ENCODE measurements at regions not wholly inside any gene's neighbourhood (a gene's known extent, or its start where the extent isn't known, plus 50 kb on each side); places are given as distances from the start of the nearest gene placed in this dataset.
"Not testable (repeated sequence)": the region's sequence is repeated elsewhere in the genome, so short reads cannot be mapped to it uniquely, and the experiment has no call there.

DNA sequence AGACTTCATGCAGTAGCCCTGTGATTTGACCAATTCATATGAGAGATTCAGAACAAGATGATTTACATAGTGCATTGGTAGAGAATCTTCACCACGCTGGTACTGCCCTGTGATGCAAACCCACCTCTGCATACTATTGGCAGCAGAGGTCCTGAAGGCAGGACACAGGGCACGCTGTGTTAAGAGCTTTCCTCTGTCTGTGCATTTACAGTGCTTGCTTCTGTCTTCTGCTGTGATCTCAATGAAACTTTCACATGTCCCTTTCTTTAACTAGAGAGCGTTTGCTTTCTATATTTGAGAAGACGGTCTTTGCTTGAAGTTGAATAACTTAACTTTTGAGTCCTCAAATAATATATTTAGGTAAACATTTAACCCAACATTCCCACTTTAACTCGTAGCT lies 219.0 kb upstream of the SPRY2 start:
- in situ Hi-C loops (cut with MboI; ENCODE audit: low sequenced_read_pairs): no loop called here

GRCh38 chr13:80558074-80558473 lies 217.1 kb upstream of the SPRY2 start:
- in situ Hi-C loops (cut with MboI; ENCODE audit: low sequenced_read_pairs): no loop called here

DNA sequence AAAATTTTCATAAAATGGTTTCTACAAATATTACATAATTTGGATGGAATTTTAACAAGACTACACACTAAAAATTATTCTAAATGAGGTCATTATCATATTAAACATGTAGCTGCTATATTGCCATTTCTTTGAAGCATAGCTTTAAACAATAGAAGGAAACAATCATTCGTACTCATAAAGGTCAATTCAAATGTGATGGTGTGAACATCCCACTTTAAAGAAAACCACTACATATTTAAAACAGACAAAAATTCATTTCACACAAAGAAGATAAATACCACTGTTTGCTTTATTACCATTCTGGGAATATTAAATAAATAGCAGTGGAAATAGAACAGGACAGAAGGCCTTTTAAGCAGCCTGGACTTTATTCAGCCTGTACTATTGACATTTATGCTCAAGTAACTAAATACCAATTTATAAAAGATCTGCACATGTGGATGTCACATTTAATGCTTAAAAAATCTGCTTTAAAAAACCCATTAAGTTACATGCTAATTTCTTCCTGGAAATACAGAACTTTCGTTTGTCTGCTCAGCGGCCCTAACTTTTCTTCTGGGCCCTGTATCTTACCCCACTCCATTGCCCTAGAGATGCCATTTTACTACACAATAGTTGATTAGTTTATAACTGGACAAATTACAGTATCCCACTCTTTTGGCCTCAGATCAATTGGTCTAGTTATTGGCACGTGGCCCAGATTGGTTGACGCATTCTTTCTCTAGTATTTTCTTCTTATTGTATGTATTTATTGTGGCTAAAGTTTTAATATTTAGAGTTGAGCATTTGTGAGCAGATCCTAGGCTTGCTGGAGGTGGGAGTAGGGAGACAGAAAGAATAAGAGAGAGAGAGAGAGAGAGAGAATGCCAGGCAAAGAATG lies 215.1 kb upstream of the SPRY2 start:
- in situ Hi-C loops (cut with MboI; ENCODE audit: low sequenced_read_pairs): no loop called here

DNA sequence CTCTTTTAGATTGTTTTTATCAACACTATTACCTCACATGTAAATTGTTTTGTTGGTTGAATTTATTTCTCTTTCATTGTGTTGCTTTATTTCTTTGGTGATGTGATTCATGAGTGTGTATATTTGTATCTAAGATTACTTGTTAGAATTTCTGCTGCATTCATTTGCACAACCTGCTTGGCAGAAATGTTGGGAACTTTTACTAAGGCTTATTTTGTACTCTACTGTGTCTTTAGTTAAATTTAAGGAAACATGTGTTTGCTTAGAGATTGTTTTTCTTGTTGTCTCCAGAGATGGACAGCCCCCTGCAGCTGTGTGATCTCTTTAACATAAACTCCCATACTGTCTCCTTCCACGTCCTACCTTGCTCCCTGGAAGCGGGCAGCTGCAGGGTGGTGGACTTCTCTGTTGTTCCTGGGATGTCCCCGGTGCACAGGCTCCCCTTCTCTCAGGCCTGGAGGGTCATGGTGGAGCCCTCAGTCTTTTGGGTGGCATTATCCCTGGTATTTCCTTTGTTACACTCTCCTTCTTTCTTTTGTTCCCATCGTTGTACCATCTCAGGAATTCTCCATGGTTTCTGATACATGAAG lies 212.0 kb upstream of the SPRY2 start:
- in situ Hi-C loops (cut with MboI; ENCODE audit: low sequenced_read_pairs): no loop called here

GRCh38 chr13:80551650-80552497 lies 210.9 kb upstream of the SPRY2 start:
- in situ Hi-C loops (cut with MboI; ENCODE audit: low sequenced_read_pairs): no loop called here

- in situ Hi-C loops (cut with MboI; ENCODE audit: low sequenced_read_pairs): no loop called here
Observed at GRCh38 chr13:80550971-80551441, 210.1 kb upstream of the SPRY2 start.

- in situ Hi-C loops (cut with MboI; ENCODE audit: low sequenced_read_pairs): no loop called here
Observed at GRCh38 chr13:80548915-80549314, 208.0 kb upstream of the SPRY2 start.

DNA sequence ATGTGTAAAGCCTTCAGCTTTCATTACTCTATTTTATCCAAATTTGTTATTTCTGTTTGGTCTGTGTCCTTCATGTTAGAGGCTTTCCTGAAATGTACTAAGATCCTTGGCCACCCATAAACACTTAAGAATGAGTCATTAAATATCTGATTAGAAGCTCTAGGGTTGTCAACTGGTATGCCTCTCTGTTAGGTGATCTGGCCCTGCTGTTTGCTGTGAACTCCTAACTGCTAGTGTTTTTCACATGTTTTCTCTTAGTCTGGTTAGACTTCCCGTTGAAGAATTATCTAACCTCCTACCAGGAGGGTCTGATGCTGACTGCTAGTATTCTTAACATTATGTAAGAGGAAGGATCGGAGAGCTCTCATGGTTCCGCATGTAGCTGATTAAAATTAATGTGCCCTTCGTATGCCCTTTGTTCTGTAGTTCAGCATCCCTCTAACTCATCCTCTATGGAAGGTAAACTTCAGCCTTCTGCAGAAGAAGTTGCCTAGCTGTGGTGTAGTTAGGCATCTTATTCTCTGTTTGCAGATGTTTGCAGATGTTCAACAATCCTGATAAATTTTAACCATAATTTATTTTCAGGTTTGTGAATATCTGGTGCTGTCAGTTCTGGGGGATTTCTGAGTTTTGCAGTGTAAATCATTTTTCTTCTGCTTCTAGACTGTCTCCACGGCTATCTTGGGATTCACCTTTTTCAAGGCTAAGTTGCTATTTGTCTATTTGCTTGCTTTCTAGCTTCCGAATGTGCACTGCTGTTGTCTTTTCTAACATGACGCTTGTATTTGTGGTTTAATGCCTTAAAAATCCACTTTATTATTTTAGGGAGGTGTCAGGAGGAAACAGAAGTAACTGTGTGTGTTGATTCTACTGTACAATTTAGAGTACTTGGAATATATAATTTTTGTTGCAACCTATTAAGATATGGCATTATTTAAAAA lies 207.2 kb upstream of the SPRY2 start:
- in situ Hi-C loops (cut with MboI; ENCODE audit: low sequenced_read_pairs): no loop called here

DNA sequence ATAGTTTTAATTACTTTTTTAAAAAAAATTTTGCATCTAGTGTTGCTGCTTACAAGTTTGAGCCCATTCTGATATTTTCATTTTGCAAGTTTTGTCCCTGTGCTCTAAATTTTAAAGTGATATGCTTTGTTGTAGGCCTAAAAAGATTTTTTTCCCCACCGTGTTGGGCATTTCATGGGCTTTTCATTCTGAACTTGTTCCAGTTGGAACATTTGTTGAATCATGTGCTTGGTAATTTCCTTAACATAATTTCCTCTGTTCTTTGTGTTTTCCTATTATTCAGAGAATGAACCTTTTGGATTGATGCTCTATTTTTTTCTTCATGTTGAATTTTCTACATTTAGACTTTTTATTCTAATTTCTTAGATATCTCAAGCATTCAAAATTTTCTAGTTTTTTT lies 206.4 kb upstream of the SPRY2 start:
- in situ Hi-C loops (cut with MboI; ENCODE audit: low sequenced_read_pairs): no loop called here

DNA sequence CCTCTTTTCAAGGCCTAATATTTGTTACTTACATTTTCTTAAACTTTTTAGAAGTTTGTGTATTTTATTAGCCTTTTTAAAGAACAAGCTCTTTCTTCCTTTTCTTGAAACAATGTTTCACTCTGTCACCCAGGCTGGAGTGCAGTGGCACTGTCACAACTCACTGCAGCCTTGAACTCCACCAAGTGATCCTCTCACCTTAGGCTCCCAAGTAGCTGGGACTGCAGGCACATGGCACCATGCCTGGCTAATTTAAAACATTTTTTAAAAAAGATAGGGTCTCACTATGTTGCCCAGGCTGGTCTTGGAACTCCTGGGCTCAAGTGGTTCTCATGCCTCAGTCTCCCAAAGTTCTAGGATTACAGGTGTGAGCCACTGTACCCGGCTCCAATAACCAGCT lies 192.2 kb upstream of the SPRY2 start:
- in situ Hi-C loops (cut with MboI; ENCODE audit: low sequenced_read_pairs): no loop called here

DNA sequence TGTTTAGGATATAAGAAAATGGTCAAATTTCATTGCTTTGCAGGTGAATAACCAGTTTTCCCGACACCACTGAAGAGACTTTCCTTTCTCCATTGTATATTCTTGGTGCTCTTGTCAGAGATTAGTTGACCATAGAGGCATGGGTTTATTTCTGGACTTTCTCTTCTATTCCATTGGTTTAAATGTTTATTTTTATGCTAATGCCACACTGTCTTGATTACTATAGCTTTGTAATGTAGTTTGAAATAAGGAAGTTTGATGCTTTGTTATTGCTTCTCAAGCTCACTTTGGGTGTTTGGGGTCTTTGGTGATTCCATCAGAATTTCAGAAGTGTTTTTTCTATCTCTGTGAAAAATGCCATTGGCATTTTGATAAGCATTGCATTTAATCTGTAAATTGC lies 190.0 kb upstream of the SPRY2 start:
- in situ Hi-C loops (cut with MboI; ENCODE audit: low sequenced_read_pairs): no loop called here

- in situ Hi-C loops (cut with MboI; ENCODE audit: low sequenced_read_pairs): no loop called here
Observed at GRCh38 chr13:80530191-80530590, 189.3 kb upstream of the SPRY2 start.

DNA sequence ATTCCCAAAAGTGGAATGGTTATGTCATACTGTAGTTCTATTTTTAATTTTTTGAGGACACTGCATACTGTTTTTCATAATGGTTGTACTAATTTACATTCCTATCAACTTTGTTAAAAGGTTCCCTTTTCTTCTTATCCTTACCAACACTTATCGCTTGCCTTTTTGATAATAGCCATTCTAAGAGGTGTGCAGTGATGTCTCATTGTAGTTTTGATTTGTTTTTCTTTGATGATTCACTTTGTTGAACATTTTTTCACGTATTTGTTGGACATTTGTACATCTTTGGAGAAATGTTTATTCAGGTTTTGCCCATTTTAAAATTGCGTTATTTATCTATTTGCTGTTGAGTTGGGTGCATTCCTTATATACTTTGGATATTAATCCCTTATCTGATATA lies 188.8 kb upstream of the SPRY2 start:
- in situ Hi-C loops (cut with MboI; ENCODE audit: low sequenced_read_pairs): no loop called here

GRCh38 chr13:80528733-80529132 lies 187.8 kb upstream of the SPRY2 start:
- in situ Hi-C loops (cut with MboI; ENCODE audit: low sequenced_read_pairs): no loop called here

DNA sequence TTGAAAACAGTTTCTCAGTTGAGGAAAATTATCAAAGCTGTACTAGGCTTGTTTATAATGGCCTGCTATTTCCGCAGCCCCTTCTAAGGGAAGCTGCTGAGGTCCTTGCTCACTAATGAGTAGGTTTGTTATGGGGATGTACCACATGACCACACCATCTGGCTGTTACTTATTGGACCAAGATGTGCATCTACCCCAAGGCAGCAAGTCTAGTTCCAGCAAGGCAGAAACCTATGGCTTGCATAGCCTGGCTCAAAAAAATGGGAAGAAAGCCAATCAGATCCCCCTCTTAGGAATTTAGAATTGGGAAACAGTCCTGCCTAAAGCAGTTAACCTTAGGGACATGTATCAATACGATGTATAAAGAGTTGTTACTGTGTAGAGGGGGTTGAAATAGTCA lies 186.5 kb upstream of the SPRY2 start:
- in situ Hi-C loops (cut with MboI; ENCODE audit: low sequenced_read_pairs): no loop called here

DNA sequence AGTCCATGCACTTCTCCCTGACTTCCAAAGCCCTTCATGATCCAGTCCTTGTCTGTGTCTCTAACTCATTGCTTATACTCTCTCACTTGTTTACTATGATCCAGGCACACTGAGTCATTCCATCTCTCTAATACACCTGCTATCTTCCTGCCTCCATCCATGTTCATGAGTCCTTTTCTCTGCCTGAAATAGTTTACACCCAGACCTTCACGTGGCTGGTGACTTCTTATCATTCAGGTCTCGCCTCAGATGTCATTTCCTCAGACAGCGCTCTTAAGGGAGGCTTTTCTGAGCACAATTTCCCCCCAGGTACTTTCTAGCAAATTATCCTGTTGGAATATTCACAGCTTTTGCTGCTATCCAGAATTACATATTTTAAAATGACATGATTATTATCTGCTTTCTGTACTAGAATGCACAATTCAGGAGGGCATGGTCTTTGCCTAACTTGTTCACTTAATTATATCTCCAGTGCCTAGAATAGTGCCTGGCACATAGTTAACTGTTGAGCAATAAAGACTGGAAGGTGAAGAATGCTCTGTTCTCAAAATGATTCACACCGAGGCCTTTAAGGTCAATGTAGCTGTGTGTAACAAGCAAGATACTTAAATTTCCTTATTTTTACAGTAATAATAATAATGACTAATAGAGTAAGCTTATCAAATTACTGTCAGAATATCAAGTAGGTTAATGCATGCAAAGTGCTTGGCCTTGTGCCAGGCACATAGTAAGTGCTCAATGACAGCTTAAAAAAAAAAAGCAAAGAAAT lies 183.7 kb upstream of the SPRY2 start:
- in situ Hi-C loops (cut with MboI; ENCODE audit: low sequenced_read_pairs): no loop called here

GRCh38 chr13:80523134-80523533 lies 182.2 kb upstream of the SPRY2 start:
- in situ Hi-C loops (cut with MboI; ENCODE audit: low sequenced_read_pairs): no loop called here

GRCh38 chr13:80522463-80522862 lies 181.5 kb upstream of the SPRY2 start:
- in situ Hi-C loops (cut with MboI; ENCODE audit: low sequenced_read_pairs): not testable (repeated sequence)

GRCh38 chr13:80516818-80517348 lies 176.0 kb upstream of the SPRY2 start:
- in situ Hi-C loops (cut with MboI; ENCODE audit: low sequenced_read_pairs): no loop called here

All from HL-60/S4 treated with phorbol 12-myristate 13-acetate at 8.2 ng/mL for 4 days and 3 days (cell line).